Loucy (cell line): ENCODE measurements at regions not wholly inside any gene's neighbourhood (a gene's known extent, or its start where the extent isn't known, plus 50 kb on each side); places are given as distances from the start of the nearest gene placed in this dataset.

Experiments used
- H2AFZ ChIP-seq: fragments of 200-600 bp; sonication (generic); 2 replicates; pipeline ENCODE4 v1.6.0; 2016; ENCODE audit warnings: antibody characterized with exemption, mild to moderate bottlenecking, low read length, moderate library complexity
- H3F3A ChIP-seq: fragments of 200-600 bp; 2 replicates; pipeline ENCODE4 v1.6.0; 2016; ENCODE audit warnings: antibody characterized with exemption, low read depth, mild to moderate bottlenecking
- H3K27me3 ChIP-seq: fragments of 200-600 bp; sonication (generic); 2 replicates; pipeline ENCODE4 v1.6.1; 2014; ENCODE audit warnings: low read length, mild to moderate bottlenecking; ENCODE audit not compliant: insufficient read depth, poor library complexity, severe bottlenecking
- H3K36me3 ChIP-seq: fragments of 200-600 bp; sonication (generic); 2 replicates; pipeline ENCODE4 v1.6.1; 2016; ENCODE audit warnings: low read length; ENCODE audit not compliant: insufficient read depth
- H3K4me1 ChIP-seq: fragments of 200-600 bp; sonication (generic); 2 replicates; pipeline ENCODE4 v1.5.1; 2014; ENCODE audit warnings: low read length, mild to moderate bottlenecking; ENCODE audit not compliant: insufficient read depth, poor library complexity, severe bottlenecking
- H3K4me2 ChIP-seq: fragments of 200-600 bp; sonication (generic); 2 replicates; pipeline ENCODE4 v1.6.0; 2014; ENCODE audit warnings: antibody characterized with exemption, low read length, low read depth, mild to moderate bottlenecking; ENCODE audit not compliant: poor library complexity, severe bottlenecking
- H3K4me3 ChIP-seq: fragments of 200-600 bp; sonication (generic); 2 replicates; pipeline ENCODE4 v1.5.1; 2014; ENCODE audit warnings: low read length, mild to moderate bottlenecking, mixed read lengths; ENCODE audit not compliant: poor library complexity, severe bottlenecking
- H3K79me2 ChIP-seq: fragments of 200-600 bp; sonication (generic); 2 replicates; pipeline ENCODE4 v1.6.1; 2014; ENCODE audit warnings: low read length; ENCODE audit not compliant: insufficient read depth
- H3K9ac ChIP-seq: fragments of 200-600 bp; sonication (generic); 2 replicates; pipeline ENCODE4 v1.6.0; 2014; ENCODE audit warnings: mild to moderate bottlenecking, low read depth, low read length, moderate library complexity; ENCODE audit not compliant: poor library complexity, severe bottlenecking
- H3K9me2 ChIP-seq: fragments of 200-600 bp; sonication (generic); replicated peaks from 2 replicates; pipeline ENCODE4 v1.6.1; 2016; ENCODE audit warnings: low read depth, low read length, mixed read lengths
- H3K9me3 ChIP-seq: fragments of 200-600 bp; sonication (generic); 2 replicates; pipeline ENCODE4 v1.6.1; 2014; ENCODE audit warnings: mild to moderate bottlenecking, antibody characterized with exemption, low read length, low read depth; ENCODE audit not compliant: insufficient read depth
- H4K20me1 ChIP-seq: fragments of 200-600 bp; sonication (generic); 2 replicates; pipeline ENCODE4 v1.6.0; 2014; ENCODE audit warnings: antibody characterized with exemption, low read length, mild to moderate bottlenecking; ENCODE audit not compliant: insufficient read depth, poor library complexity, severe bottlenecking
- CTCF ChIP-seq: fragments of 200-600 bp; sonication (generic); conservative IDR thresholded peaks from 2 replicates; pipeline ENCODE4 v1.5.1; 2014; ENCODE audit warnings: mild to moderate bottlenecking, antibody characterized with exemption, low read length
- EZH2phosphoT487 ChIP-seq: fragments of 200-600 bp; IDR thresholded peaks from 2 replicates; pipeline ENCODE4 v1.6.1; 2018; ENCODE audit warnings: antibody characterized with exemption, mild to moderate bottlenecking, moderate library complexity, borderline replicate concordance

DNA sequence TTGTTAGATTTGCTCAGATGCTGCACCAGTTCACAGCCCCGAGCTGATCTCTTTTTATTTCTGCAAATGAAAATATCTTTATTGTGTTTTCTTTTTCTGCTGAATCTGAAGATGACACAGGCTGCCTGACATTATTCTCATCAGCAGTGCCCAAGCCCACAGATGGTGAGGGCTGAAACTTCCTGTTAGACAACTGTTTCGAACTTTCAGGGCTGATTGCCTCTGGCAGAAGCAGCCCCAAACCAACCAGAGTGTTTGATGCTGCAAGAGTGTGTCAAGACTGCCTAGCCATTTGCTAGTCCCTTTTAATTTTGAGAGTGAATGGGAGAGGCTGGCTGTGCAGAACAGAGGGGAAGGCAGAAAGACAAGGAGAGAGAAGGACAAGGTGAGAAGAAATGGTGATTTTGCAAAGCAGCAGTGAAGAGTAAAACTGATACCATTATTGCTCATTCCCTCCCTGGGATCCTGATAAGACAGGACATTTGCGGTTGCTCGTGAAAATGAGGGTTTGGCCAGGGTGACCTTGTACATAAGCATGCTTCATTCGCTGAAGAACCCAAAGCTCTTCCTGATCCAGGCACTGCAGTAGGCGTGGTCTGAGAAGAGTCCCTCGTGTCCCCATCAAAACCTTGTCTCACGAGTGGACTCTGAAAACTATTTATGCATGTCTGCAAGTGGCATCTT lies 77.2 kb downstream of the TMEM114 start:
- no peaks in the 10 kb centered on the region for H3K4me1 ChIP-seq
- H3K79me2 ChIP-seq = no peaks in the 10 kb centered on the region
- no peaks in the 10 kb centered on the region for H3F3A ChIP-seq
- no peak overlapping the region for H2AFZ ChIP-seq
- no peaks in the 10 kb centered on the region for H4K20me1 ChIP-seq
- no peaks in the 10 kb centered on the region for H3K36me3 ChIP-seq
- H3K27me3 ChIP-seq = no peaks in the 10 kb centered on the region
- H3K9me3 ChIP-seq = no peaks in the 10 kb centered on the region
- no peak overlapping the region for H3K4me3 ChIP-seq
- TF ChIP-seq CTCF (no peak), EZH2phosphoT487 (no peak)
- H3K9me2 ChIP-seq = no peaks in the 10 kb centered on the region
- H3K4me2 ChIP-seq = no peak overlapping the region
- no peak overlapping the region for H3K9ac ChIP-seq

- no peaks in the 10 kb centered on the region for H3K27me3 ChIP-seq
- no peaks in the 10 kb centered on the region for H3K36me3 ChIP-seq
- H3K79me2 ChIP-seq = no peaks in the 10 kb centered on the region
- H4K20me1 ChIP-seq = no peaks in the 10 kb centered on the region
- H3K9ac ChIP-seq = no peak overlapping the region
- H3K9me2 ChIP-seq = no peaks in the 10 kb centered on the region
- no peak overlapping the region for H3K4me3 ChIP-seq
- H3K9me3 ChIP-seq = no peaks in the 10 kb centered on the region
- H3K4me2 ChIP-seq = no peak overlapping the region
- H3K4me1 ChIP-seq = no peaks in the 10 kb centered on the region
- TF ChIP-seq EZH2phosphoT487 (no peak), CTCF (no peak)
- H3F3A ChIP-seq = no peaks in the 10 kb centered on the region
- no peak overlapping the region for H2AFZ ChIP-seq
Observed at GRCh38 chr16:8511464-8511863, 78.8 kb downstream of the TMEM114 start.

GRCh38 chr16:8510160-8510559 lies 80.2 kb downstream of the TMEM114 start:
- Histone ChIP-seq H3K9me3 (no peaks in the 10 kb centered on the region), H3K9me2 (no peaks in the 10 kb centered on the region), H3K9ac (no peak overlapping the region), H4K20me1 (no peaks in the 10 kb centered on the region), H3K4me3 (no peak overlapping the region), H3K79me2 (no peaks in the 10 kb centered on the region), H3K4me1 (no peaks in the 10 kb centered on the region), H3K4me2 (no peak overlapping the region), H3F3A (no peaks in the 10 kb centered on the region), H3K36me3 (no peaks in the 10 kb centered on the region), H2AFZ (no peak overlapping the region), H3K27me3 (no peaks in the 10 kb centered on the region)
- TF ChIP-seq CTCF (no peak), EZH2phosphoT487 (no peak)
